ENCODE measurements at regions not wholly inside any gene's neighbourhood (a gene's known extent, or its start where the extent isn't known, plus 50 kb on each side); places are given as distances from the start of the nearest gene placed in this dataset.

- no peak for DNase-seq (ENCODE audit: low spot score)
Measured at GRCh38 chr10:71023704-71024283, 135.4 kb upstream of the PCBD1 start.

GRCh38 chr10:71024490-71024889 is 136.1 kb upstream of the PCBD1 start:
- no peak for DNase-seq (ENCODE audit: low spot score)

GRCh38 chr10:71025535-71025934 is 137.2 kb upstream of the PCBD1 start:
- DNase-seq (ENCODE audit: low spot score), result peak; percentile 64

GRCh38 chr10:71028066-71028465 is 139.7 kb upstream of the PCBD1 start:
- DNase-seq (ENCODE audit: low spot score), result no peak

- peak; percentile 57 for DNase-seq (ENCODE audit: low spot score)
Measured at GRCh38 chr10:71029411-71029892, 141.1 kb upstream of the PCBD1 start.

- no peak for DNase-seq (ENCODE audit: low spot score)
Measured at GRCh38 chr10:71029907-71030306, 141.5 kb upstream of the PCBD1 start.

GRCh38 chr10:71031026-71031425 is 142.7 kb upstream of the PCBD1 start:
- DNase-seq (ENCODE audit: low spot score), result no peak

GRCh38 chr10:71031603-71032002 is 143.2 kb upstream of the PCBD1 start:
- DNase-seq (ENCODE audit: low spot score), result no peak

GRCh38 chr10:71032887-71033286 is 144.5 kb upstream of the PCBD1 start:
- no peak for DNase-seq (ENCODE audit: low spot score)

GRCh38 chr10:71033396-71033980 is 145.1 kb upstream of the PCBD1 start:
- DNase-seq (ENCODE audit: low spot score), result no peak

GRCh38 chr10:71035511-71036296 is 147.3 kb upstream of the PCBD1 start:
- DNase-seq (ENCODE audit: low spot score), result no peak

GRCh38 chr10:71036297-71036966 is 148.1 kb upstream of the PCBD1 start:
- DNase-seq (ENCODE audit: low spot score), result no peak

GRCh38 chr10:71038091-71038633 is 149.8 kb upstream of the PCBD1 start:
- no peak for DNase-seq (ENCODE audit: low spot score)

- no peak for DNase-seq (ENCODE audit: low spot score)
Measured at GRCh38 chr10:71038921-71039320, 150.6 kb upstream of the PCBD1 start.

- DNase-seq (ENCODE audit: low spot score), result no peak
Measured at GRCh38 chr10:71039551-71039950, 151.2 kb upstream of the PCBD1 start.

GRCh38 chr10:71040343-71040742 is 152.0 kb upstream of the PCBD1 start:
- DNase-seq (ENCODE audit: low spot score), result no peak

- DNase-seq (ENCODE audit: low spot score), result no peak
Measured at GRCh38 chr10:71040846-71041605, 152.7 kb upstream of the PCBD1 start.

- no peak for DNase-seq (ENCODE audit: low spot score)
Measured at GRCh38 chr10:71042216-71042615, 153.9 kb upstream of the PCBD1 start.

GRCh38 chr10:71042699-71043098 is 154.3 kb upstream of the PCBD1 start:
- no peak for DNase-seq (ENCODE audit: low spot score)

- no peak for DNase-seq (ENCODE audit: low spot score)
Measured at GRCh38 chr10:71043858-71044257, 155.5 kb upstream of the PCBD1 start.

- no peak for DNase-seq (ENCODE audit: low spot score)
Measured at GRCh38 chr10:71044720-71045119, 156.4 kb upstream of the PCBD1 start.

Measured in kidney tubule cell (primary cell).